ENCODE measurements at regions not wholly inside any gene's neighbourhood (a gene's known extent, or its start where the extent isn't known, plus 50 kb on each side); places are given as distances from the start of the nearest gene placed in this dataset.

DNA sequence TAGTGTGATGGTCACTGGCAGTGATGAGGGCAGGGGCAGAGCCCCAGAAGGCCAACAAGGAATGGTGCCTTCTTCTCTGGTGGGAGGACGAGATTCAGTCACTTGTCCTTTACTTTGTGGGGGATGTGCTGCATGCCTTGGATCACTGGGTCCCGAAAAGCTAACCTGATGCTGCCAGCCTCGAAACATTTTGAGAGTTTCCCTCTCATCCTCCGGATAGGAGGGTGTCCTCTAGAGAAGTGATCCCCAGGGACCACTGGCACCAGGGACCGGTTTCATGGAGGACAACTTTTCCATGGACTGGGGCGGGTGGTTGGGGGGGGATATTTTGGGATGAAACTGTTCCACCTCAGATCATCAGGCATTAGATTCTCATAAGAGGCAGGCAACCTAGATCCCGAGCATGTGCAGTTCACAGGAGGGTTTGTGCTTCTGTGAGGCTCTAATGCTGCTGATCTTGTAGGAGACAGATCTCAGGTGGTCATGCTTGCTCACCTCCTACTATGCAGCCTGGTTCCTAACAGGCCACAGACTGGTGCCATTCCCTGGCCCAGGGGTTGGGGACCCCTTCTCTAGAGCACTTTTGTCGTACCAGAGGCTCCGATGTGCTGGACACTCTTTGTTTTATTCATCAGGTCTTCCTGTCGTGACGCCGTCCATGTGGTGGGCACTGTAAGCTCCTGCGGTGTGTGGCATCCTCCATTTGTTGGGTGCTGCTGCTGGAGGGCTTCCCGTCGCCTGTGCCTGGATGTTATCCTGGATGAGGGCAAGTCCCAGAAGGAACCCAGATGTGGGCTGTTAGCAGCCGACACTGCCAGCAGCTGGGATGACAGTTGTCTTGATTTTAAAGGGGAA is 68.5 kb upstream of the HDAC4 start:
- Histone ChIP-seq H3K27ac (ENCODE audit: control insufficient read depth, insufficient read depth) (no peak overlapping the region), H3K4me3 (no peak overlapping the region), H3K9me3 (replicated peaks; ENCODE audit: control insufficient read depth, insufficient read depth, low read length) (no peaks in the 10 kb centered on the region), H3K27me3 (replicated peaks in 1 of 2; ENCODE audit: control insufficient read depth in 2 of 2, insufficient read depth in 2 of 2, low read length in 1 of 2) (no peaks in the 10 kb centered on the region; a peak in 2 of 4 replicates), H3K4me2 (ENCODE audit: control insufficient read depth, insufficient read depth) (no peak overlapping the region), H3K4me1 (ENCODE audit: control insufficient read depth, insufficient read depth, low read length) (no peaks in the 10 kb centered on the region), H3K36me3 (ENCODE audit: control insufficient read depth in 2 of 2, insufficient read depth in 2 of 2, low read length in 1 of 2) (no peaks in the 10 kb centered on the region), H3K79me2 (ENCODE audit: control insufficient read depth, insufficient read depth, low read length) (no peaks in the 10 kb centered on the region), H4K20me1 (ENCODE audit: control insufficient read depth, insufficient read depth) (no peaks in the 10 kb centered on the region), H2AFZ (ENCODE audit: control insufficient read depth, low read depth, low read length) (no peak overlapping the region), H3K9ac (ENCODE audit: control insufficient read depth, insufficient read depth, low read length) (no peak overlapping the region)
- SMC1A ChIA-PET (ENCODE audit: uncharacterized antibody, unreplicated experiment) = no interaction called here
- BruUV-seq (replicated peaks) = no TSS peak
- FAIRE-seq (no peak), ATAC-seq (no peak), DNase-seq (ENCODE audit: low read depth, low spot score) (no peak)
- 33% methylated on average over 16 of the region's 16 CpGs for WGBS (ENCODE audit: insufficient coverage, insufficient replicate concordance, low lambda C conversion rate, missing lambda C conversion rate)
- intact Hi-C loops (cut with micrococcal nuclease; ENCODE audit: unreplicated experiment) = no loop called here
- POLR2A ChIA-PET = no interaction called here
- no peak for TF ChIP-seq ATF7 (IDR thresholded peaks at IDR 0.05; ENCODE audit: low read depth)
- TF ChIP-seq EP300 (IDR thresholded peaks at IDR 0.05; ENCODE audit: borderline replicate concordance in 1 of 2, control insufficient read depth in 1 of 2, low read depth in 2 of 2, low read length in 2 of 2) = no peak
- TF ChIP-seq SPI1 (IDR thresholded peaks at IDR 0.05; ENCODE audit: borderline replicate concordance, insufficient read depth, low read depth, low read length) = no peak
- no peak for TF ChIP-seq BCL11A (IDR thresholded peaks at IDR 0.05; ENCODE audit: low read depth, low read length)
- TF ChIP-seq FOXM1 (IDR thresholded peaks at IDR 0.05; ENCODE audit: low read depth, low read length) = no peak
- TF ChIP-seq, protein P1, sequence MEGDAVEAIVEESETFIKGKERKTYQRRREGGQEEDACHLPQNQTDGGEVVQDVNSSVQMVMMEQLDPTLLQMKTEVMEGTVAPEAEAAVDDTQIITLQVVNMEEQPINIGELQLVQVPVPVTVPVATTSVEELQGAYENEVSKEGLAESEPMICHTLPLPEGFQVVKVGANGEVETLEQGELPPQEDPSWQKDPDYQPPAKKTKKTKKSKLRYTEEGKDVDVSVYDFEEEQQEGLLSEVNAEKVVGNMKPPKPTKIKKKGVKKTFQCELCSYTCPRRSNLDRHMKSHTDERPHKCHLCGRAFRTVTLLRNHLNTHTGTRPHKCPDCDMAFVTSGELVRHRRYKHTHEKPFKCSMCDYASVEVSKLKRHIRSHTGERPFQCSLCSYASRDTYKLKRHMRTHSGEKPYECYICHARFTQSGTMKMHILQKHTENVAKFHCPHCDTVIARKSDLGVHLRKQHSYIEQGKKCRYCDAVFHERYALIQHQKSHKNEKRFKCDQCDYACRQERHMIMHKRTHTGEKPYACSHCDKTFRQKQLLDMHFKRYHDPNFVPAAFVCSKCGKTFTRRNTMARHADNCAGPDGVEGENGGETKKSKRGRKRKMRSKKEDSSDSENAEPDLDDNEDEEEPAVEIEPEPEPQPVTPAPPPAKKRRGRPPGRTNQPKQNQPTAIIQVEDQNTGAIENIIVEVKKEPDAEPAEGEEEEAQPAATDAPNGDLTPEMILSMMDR (IDR thresholded peaks at IDR 0.05 in 2 of 3, conservative IDR thresholded peaks at IDR 0.05 in 1 of 3; ENCODE audit: control insufficient read depth in 2 of 3, extremely low read depth in 1 of 3, insufficient read depth in 1 of 3, low read depth in 3 of 3, low read length in 3 of 3) = no peak
- CTCF ChIA-PET = no interaction called here
- in situ Hi-C loops (cut with MboI) = no loop called here
- RAD21 ChIA-PET (ENCODE audit: unreplicated experiment) = no interaction called here

Measured in GM12878 (cell line).